ENCODE measurements at regions not wholly inside any gene's neighbourhood (a gene's known extent, or its start where the extent isn't known, plus 50 kb on each side); places are given as distances from the start of the nearest gene placed in this dataset.
"Not testable (repeated sequence)": the region's sequence is repeated elsewhere in the genome, so short reads cannot be mapped to it uniquely, and the experiment has no call there.

GRCh38 chr2:37759989-37760388 is 88.5 kb upstream of the CDC42EP3 start:
- DNase-seq, result not testable (repeated sequence)

- DNase-seq, result no peak
Measured at GRCh38 chr2:37760471-37760870, 89.0 kb upstream of the CDC42EP3 start.

GRCh38 chr2:37762281-37762680 is 90.8 kb upstream of the CDC42EP3 start:
- DNase-seq, result not testable (repeated sequence)

- DNase-seq, result no peak
Measured at GRCh38 chr2:37764739-37765138, 93.3 kb upstream of the CDC42EP3 start.

GRCh38 chr2:37766106-37766505 is 94.7 kb upstream of the CDC42EP3 start:
- DNase-seq, result no peak

GRCh38 chr2:37767046-37767445 is 95.6 kb upstream of the CDC42EP3 start:
- DNase-seq, result no peak

GRCh38 chr2:37767959-37768925 is 96.8 kb upstream of the CDC42EP3 start:
- no peak for DNase-seq

GRCh38 chr2:37769551-37769950 is 98.1 kb upstream of the CDC42EP3 start:
- DNase-seq, result no peak

- no peak for DNase-seq
Measured at GRCh38 chr2:37770797-37771196, 99.4 kb upstream of the CDC42EP3 start.

GRCh38 chr2:37771600-37772088 is 100.2 kb upstream of the CDC42EP3 start:
- DNase-seq, result no peak

GRCh38 chr2:37773371-37774130 is 102.1 kb upstream of the CDC42EP3 start:
- DNase-seq, result no peak

- not testable (repeated sequence) for DNase-seq
Measured at GRCh38 chr2:37774171-37774944, 102.9 kb upstream of the CDC42EP3 start.

- no peak for DNase-seq
Measured at GRCh38 chr2:37774976-37775907, 103.8 kb upstream of the CDC42EP3 start.

- no peak for DNase-seq
Measured at GRCh38 chr2:37775908-37776250, 104.4 kb upstream of the CDC42EP3 start.

- no peak for DNase-seq
Measured at GRCh38 chr2:37776487-37776886, 105.0 kb upstream of the CDC42EP3 start.

- no peak for DNase-seq
Measured at GRCh38 chr2:37779139-37779538, 107.7 kb upstream of the CDC42EP3 start.

GRCh38 chr2:37779611-37780386 is 108.4 kb upstream of the CDC42EP3 start:
- no peak for DNase-seq

GRCh38 chr2:37780387-37780676 is 108.9 kb upstream of the CDC42EP3 start:
- no peak for DNase-seq

- no peak for DNase-seq
Measured at GRCh38 chr2:37781028-37781427, 109.6 kb upstream of the CDC42EP3 start.

- DNase-seq, result no peak
Measured at GRCh38 chr2:37782155-37782673, 110.8 kb upstream of the CDC42EP3 start.
